ENCODE measurements at regions not wholly inside any gene's neighbourhood (a gene's known extent, or its start where the extent isn't known, plus 50 kb on each side); places are given as distances from the start of the nearest gene placed in this dataset.
"Not testable (repeated sequence)": the region's sequence is repeated elsewhere in the genome, so short reads cannot be mapped to it uniquely, and the experiment has no call there.

DNA sequence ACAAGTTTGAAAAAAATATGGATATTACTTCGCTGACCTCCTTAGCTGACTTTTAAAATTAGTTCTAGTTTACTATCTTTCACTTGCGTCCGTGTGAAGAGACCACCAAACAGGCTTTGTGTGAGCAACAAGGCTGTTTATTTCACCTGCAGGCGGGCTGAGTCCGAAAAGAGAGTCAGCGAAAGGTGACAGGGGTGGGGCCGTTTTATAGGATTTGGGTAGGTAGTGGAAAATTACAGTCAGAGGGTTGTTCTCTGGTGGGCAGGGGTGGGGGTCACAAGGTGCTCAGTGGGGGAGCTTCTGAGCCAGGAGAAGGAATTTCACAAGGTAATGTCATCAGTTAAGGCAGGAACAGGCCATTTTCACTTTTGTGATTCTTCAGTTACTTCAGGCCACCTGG is 203.7 kb downstream of the POM121L12 start:
- not testable (repeated sequence) for DNase-seq

GRCh38 chr7:53245721-53246120 is 210.3 kb downstream of the POM121L12 start:
- DNase-seq = no peak

DNA sequence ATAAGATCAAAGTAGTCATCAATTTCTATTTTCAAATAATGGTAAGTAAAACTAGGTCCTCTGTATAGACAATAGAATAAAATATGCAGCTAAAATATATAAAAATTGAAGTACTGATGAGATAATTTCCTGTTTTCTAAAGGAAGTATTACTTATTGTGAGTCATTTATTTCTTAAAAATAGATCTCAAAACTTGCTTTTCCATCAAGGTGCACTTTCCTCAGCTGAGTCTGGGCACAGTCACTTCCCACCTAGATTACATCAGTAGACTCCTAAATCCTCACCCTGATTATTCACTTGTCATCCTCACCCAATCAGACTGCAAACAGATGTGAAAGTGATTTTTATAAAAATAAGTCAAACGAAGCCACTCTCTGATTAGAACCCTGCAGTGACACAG is 211.5 kb downstream of the POM121L12 start:
- no peak for DNase-seq

- DNase-seq = no peak
Observed at GRCh38 chr7:53252539-53252938, 217.1 kb downstream of the POM121L12 start.

GRCh38 chr7:53272081-53272480 is 236.6 kb downstream of the POM121L12 start:
- no peak for DNase-seq

DNA sequence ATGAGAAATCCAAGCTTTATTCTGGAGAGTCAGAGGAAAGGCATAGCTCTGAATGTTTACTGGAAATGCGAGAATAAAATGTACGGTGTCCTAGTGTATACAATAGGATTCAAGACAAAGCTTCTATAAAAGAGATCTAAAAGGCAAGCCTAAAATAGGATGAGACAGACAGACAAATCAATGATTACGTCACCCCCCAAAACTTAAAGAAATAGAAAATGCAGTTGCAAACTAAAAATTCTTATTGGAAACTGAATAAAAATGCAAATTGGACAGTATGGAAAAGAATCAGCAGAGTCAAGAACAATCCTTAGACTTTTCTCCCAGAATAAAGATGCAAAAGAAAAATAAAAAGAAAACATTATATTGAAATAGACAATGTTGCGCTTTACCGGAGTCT is 245.9 kb downstream of the POM121L12 start:
- no peak for DNase-seq

GRCh38 chr7:53292341-53292740 is 256.9 kb downstream of the POM121L12 start:
- no peak for DNase-seq

- no peak for DNase-seq
Observed at GRCh38 chr7:53302496-53303246, 267.2 kb downstream of the POM121L12 start.

DNA sequence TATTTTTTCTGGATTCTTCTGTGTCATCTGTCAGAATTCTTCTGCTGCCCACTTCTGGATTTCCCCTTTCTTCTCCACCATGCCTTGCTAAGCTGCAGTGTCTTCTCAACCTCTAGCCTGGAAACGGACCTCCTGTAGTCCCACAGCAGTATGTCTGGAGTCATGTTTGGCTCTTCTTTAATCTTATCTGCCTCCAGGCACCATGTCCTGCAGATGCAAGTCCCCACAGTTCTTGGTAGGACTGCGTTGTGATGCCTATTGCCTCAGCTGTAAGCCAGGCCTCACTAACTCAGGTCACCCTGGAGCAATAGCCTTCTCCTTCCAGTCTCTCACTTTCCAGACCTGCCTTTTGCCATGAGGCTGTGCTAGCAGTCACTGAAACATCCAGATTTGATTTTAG is 268.3 kb downstream of the POM121L12 start:
- DNase-seq = no peak

- no peak for DNase-seq
Observed at GRCh38 chr7:53306846-53307245, 271.4 kb downstream of the POM121L12 start.

DNA sequence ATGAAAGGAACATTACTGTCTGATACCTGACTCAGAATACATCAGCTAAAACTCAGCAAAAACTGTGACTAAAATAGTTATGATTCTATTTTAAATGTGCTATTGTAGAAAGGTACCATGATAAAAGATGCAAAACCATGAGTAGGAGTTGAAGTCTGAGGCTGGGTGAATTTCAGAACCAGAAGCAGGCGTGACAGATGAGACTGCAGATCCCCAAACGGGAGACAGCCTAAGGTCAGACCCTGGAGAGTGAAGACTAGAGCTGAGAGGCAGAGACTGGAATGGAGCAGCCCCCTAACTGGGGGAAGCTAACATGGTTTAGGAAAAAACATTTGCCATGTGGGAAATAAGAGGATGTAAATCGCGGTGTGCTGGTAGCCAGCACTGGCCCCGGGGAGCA is 275.8 kb downstream of the POM121L12 start:
- no peak for DNase-seq

DNA sequence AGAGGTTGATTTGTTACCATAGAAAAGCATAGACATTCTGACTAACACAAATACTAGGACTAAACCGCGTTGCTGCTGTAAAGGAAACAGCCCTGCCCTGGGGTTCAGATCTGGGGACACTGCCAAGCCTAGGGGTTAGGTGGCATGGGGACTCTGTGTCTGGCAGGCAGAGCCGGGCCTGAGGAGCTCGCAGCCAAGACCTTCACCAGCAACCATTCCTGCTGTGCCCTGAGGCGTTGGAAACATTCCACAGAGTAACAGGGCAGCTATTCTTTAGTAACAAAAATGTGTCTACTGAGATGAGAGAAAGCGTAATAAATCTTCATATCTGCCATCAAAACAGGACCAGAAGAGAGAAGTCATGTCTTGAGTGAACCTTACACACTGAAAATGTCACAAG is 280.5 kb downstream of the POM121L12 start:
- DNase-seq = no peak

DNA sequence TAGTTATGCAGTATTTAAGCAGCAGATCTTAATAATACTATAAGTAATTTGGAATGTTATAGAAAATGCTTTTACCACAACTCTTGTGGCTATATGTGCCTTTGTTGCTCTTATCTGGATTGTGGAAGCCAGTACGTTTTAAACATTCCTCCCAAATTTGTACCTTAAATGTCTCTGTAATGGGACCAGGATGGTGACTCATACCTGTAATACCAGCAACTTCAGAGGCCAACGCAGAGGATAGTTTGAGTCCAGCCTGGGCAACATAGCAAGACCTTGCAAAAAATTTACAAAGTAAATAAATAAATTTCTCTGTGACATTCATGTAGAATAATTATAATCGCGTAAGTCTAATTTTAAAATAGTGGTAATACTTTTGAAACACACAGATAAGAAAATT is 283.1 kb downstream of the POM121L12 start:
- DNase-seq = no peak

- no peak for DNase-seq
Observed at GRCh38 chr7:53325061-53325460, 289.6 kb downstream of the POM121L12 start.

GRCh38 chr7:53326634-53327033 is 291.2 kb downstream of the POM121L12 start:
- DNase-seq = no peak

DNA sequence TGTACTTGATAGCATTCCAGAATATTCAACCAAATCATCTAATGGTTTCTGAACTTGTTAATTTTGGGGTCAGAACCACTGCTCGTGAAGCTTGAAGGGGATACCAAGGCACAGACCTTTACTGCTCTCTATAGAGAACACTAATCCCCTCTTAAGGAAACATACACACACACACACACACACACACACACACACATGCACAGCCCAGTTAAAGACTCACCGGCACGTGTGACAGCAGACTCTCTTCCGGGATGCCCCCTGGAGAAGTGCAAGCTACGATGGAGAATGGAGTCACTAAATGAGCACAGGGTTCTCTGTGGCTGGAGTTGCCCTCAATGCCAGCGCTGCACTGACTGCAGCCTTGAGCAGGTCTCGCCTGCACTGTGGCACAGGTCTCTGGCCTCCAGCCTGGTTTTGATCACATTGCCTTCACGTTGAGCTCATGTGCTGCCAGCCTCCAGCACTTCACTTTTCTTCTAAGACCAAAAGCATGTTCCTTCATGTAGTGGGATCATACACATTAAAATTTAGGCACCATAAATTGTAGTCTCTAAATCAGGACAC is 300.8 kb downstream of the POM121L12 start:
- DNase-seq = no peak

DNA sequence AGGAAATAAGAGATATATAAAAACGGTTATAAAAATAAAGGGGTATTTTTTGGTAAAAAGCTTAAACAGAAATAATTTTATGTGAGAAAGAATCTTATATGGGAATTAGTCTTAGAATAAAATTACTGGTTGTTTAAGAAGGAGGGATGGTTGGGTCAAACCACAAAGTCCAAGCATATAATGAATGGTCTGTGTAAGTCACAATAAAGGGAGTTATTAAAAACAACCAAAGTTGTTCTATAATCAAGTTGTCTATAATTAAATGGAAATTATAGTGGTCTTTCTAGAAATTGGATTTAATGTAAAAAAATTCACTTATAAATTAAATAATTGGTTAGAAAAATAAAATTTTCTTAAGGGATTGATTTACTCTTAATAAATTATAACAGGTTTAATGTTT is 304.8 kb downstream of the POM121L12 start:
- DNase-seq = no peak

- DNase-seq = no peak
Observed at GRCh38 chr7:53350241-53350640, 314.8 kb downstream of the POM121L12 start.

GRCh38 chr7:53351681-53352080 is 316.2 kb downstream of the POM121L12 start:
- DNase-seq = no peak

GRCh38 chr7:53358269-53358668 is 322.8 kb downstream of the POM121L12 start:
- DNase-seq = no peak

GRCh38 chr7:53383131-53383530 is 347.7 kb downstream of the POM121L12 start:
- no peak for DNase-seq

- not testable (repeated sequence) for DNase-seq
Observed at GRCh38 chr7:53385239-53385638, 349.8 kb downstream of the POM121L12 start.

- no peak for DNase-seq
Observed at GRCh38 chr7:53387515-53387914, 352.1 kb downstream of the POM121L12 start.

GRCh38 chr7:53397911-53398310 is 362.5 kb downstream of the POM121L12 start:
- no peak for DNase-seq

DNA sequence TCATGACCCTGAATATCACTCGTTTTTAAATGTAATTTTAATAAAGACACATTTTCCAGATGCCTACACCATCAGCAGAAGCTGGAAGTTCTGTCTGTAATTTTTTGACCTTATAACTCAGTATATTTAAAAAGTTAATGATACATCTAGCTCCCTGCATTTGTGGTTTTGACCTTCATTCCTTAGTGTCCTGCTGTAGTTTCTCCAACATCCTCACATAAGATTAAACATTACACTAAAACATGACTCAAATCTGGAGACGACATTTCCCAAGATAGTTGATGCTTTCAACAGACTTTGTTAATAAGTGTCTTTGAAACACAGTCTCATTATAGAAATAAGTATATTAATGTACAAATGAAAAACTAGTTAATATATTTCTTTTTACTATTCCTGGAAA is 363.1 kb downstream of the POM121L12 start:
- no peak for DNase-seq
